ENCODE measurements at regions not wholly inside any gene's neighbourhood (a gene's known extent, or its start where the extent isn't known, plus 50 kb on each side); places are given as distances from the start of the nearest gene placed in this dataset.
"Not testable (repeated sequence)": the region's sequence is repeated elsewhere in the genome, so short reads cannot be mapped to it uniquely, and the experiment has no call there.

GRCh38 chr20:52075400-52075799 lies 116.2 kb downstream of the ZFP64 start:
- DNase-seq (ENCODE audit: low read depth in 2 of 2), result no peak
- no peak for TF ChIP-seq CTCF (IDR thresholded peaks at IDR 0.05; ENCODE audit: low read depth, low read length)
- no peak overlapping the region for H3K4me3 ChIP-seq (replicated peaks in 1 of 2; ENCODE audit: low read depth in 2 of 2, low read length in 2 of 2)

- DNase-seq (ENCODE audit: low read depth in 2 of 2), result no peak
- H3K4me3 ChIP-seq (replicated peaks in 1 of 2; ENCODE audit: low read depth in 2 of 2, low read length in 2 of 2), result no peak overlapping the region
- no peak for TF ChIP-seq CTCF (IDR thresholded peaks at IDR 0.05; ENCODE audit: low read depth, low read length)
Observed at GRCh38 chr20:52071136-52071535, 120.4 kb downstream of the ZFP64 start.

- H3K4me3 ChIP-seq (replicated peaks in 1 of 2; ENCODE audit: low read depth in 2 of 2, low read length in 2 of 2), result no peak overlapping the region
- TF ChIP-seq CTCF (IDR thresholded peaks at IDR 0.05; ENCODE audit: low read depth, low read length), result no peak
- DNase-seq (ENCODE audit: low read depth in 2 of 2), result no peak
Observed at GRCh38 chr20:52064931-52065330, 126.6 kb downstream of the ZFP64 start.

GRCh38 chr20:52062452-52063209 lies 128.9 kb downstream of the ZFP64 start:
- H3K4me3 ChIP-seq (replicated peaks in 1 of 2; ENCODE audit: low read depth in 2 of 2, low read length in 2 of 2), result no peak overlapping the region
- DNase-seq (ENCODE audit: low read depth in 2 of 2), result no peak
- no peak for TF ChIP-seq CTCF (IDR thresholded peaks at IDR 0.05; ENCODE audit: low read depth, low read length)

- peak; percentile 43 for TF ChIP-seq CTCF (IDR thresholded peaks at IDR 0.05; ENCODE audit: low read depth, low read length)
- no peak overlapping the region for H3K4me3 ChIP-seq (replicated peaks in 1 of 2; ENCODE audit: low read depth in 2 of 2, low read length in 2 of 2)
- DNase-seq (ENCODE audit: low read depth in 2 of 2), result peak; percentile 59 to 60
Observed at GRCh38 chr20:52060794-52061714, 130.5 kb downstream of the ZFP64 start.

GRCh38 chr20:52057133-52057532 lies 134.4 kb downstream of the ZFP64 start:
- DNase-seq (ENCODE audit: low read depth in 2 of 2); H3K4me3 ChIP-seq (replicated peaks in 1 of 2; ENCODE audit: low read depth in 2 of 2, low read length in 2 of 2): not testable (repeated sequence)

Data from cardiac fibroblast (primary cell).